ENCODE measurements at regions not wholly inside any gene's neighbourhood (a gene's known extent, or its start where the extent isn't known, plus 50 kb on each side); places are given as distances from the start of the nearest gene placed in this dataset.

DNA sequence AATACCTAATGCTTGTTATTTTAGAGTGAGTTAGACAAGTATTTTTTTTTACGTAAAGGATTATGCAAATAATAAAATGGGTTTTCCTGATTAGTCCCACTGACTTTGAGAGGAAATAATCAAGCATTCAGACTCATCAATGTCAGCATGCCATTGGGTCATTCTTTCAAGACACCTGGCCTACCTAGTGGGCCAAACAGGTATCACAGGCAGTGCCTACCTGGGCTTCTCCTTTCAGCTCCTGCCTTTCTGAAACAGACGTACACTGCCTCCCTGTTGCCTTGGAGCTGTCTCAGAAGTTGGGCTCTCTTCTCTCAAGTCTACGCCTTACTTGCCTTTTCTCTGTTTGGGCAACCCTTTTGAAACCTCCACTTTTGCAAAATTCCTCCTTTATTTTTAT lies 545.6 kb downstream of the SNAPC1 start:
- DNase-seq: no peak

GRCh38 chr14:62308316-62308715 lies 546.1 kb downstream of the SNAPC1 start:
- no peak for DNase-seq

- no peak for DNase-seq
Measured at GRCh38 chr14:62308891-62309290, 546.7 kb downstream of the SNAPC1 start.

- DNase-seq: no peak
Measured at GRCh38 chr14:62313212-62313611, 551.0 kb downstream of the SNAPC1 start.

DNA sequence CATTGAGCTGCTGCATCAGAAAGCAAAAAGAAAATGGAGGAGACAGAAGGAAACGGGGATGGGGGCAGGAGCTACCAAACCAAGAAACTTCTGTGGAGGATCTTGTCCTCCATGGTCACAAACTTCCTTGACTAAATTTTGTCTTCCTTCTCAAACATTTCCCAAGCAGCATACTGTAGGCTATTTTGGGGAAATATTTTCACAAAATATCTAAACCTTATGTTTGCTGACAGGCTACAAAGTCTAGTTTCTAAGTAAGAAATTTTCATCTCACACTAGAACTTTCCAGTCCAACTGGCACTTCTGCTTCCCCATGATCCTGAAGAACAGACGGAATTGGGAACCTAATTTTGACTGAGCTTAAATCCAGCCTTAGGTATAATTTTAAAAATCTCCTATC lies 552.0 kb downstream of the SNAPC1 start:
- no peak for DNase-seq

DNA sequence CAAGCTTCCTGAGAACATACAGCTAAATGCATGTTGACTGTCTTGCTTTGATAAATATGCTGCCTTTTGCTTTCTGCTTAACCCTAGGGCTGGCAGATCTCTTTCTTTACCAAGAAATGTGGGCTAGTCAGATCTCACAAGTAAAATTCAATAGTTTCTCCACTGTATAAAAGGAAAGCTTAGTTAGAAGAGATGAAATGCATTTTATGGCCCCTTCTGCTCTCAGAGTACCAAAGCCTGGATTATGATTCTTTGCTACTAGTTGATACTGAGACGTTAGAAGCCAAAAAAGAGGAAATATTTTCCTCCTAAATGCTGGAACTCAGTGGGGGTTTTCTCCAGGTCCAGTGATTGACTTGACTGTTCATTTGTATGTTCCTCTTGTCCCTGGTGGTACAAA lies 552.7 kb downstream of the SNAPC1 start:
- no peak for DNase-seq

DNA sequence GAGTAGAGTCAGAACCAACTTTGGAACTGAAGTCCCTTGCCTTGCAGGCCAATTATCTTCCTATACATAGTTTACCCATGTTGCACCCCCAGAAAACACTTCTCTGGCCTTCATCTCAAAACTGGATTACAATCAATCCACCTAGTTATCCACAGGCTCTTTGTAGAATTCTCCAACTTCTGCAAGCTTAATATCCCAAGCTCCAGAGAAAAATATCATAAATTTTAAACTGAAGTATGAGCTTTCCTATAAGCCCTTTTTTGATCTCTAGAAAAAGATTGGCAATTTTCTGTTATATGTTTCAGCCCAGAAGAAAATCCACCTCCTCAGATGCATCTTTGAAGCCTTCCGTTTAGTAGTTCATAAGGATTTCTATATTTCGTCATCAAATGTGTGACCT lies 553.4 kb downstream of the SNAPC1 start:
- no peak for DNase-seq

DNA sequence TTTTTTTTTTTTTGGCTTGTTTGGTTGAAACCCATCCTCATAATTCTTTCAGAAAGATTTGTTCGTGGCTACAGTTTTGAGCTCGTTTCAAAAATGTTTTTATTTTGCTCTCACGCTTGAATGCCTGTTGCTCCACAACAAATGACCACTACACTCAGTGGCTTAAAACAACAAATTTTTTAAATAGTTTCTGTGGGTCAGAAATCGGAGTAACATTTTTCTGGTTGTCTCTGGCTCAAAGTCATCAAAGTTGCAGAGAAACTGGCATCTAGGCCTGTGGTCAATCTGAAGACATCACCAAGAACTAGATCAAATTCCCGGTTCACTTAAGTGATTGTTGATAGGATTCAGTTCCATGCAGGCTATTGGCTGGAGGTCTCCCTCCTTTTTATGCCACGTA lies 560.0 kb downstream of the SNAPC1 start:
- DNase-seq: no peak

DNA sequence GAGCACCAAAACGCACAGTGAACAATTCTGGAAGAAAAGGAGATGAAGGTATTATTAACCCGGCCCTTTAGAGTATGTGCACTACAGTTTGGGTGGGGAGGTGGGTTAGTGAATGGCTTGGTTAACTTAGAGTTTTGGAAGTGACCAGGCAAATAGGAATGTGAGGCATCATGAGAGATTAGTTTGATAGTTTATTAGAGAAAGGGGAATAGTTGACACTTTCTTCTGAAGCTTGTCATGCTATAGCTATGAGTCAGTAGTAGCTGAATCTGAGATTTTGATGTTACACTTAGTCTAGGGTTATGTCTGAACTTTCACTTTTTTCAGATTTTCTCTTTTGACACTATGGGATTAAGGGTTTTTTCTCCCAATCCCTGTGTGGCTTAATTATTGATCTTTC lies 567.2 kb downstream of the SNAPC1 start:
- DNase-seq: no peak

- no peak for DNase-seq
Measured at GRCh38 chr14:62347562-62348011, 585.4 kb downstream of the SNAPC1 start.

DNA sequence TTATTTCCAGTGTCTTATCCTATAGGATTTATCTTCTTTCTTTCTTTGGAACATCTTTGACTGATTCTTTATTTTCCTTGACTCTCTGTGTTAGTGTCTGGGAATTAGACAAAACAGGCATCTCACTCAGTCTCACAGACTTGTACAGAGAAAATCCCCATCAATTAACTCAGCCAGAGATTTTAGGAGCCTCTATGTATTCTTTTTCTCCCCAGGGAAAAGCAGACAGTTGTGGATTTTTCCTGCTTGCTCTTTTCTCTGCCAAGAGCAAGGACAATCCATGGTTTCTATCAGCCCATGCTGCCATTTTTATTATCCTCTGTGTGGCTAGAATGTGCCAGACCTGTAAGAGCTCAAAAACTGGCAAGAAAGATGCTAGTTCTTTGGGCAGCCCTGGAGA lies 595.1 kb downstream of the SNAPC1 start:
- no peak for DNase-seq

GRCh38 chr14:62364161-62364560 lies 601.9 kb downstream of the SNAPC1 start:
- DNase-seq: no peak

GRCh38 chr14:62364800-62365280 lies 602.6 kb downstream of the SNAPC1 start:
- no peak for DNase-seq

DNA sequence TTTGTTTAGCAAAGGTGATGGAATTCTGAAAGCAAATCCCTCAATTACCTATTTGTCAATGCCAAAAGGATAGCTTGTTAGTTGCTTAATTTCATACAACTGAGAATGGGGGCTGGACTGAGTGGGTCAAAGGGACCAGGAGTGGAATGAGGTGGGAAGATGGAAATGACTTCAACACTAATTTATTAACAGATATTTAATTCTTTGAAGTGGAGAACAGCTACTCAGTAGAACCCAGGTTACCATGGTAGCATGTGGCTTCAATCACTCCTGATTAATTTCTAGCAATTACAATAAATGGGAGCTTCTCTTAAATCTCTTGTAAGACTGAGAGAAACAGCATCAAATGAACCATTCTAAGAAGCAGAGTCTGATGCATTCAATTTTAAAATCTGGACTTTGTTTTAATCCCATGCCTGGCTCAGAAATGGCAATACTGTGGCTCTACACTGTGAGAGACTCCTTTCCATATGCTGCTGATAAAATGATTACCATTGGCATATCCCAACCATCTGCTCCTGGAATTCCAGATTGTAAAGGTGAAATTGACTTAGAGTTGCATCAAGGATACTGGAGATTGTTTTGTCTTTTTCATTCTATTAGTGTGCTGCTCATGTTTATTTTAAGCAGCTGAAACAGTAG lies 607.8 kb downstream of the SNAPC1 start:
- no peak for DNase-seq

- no peak for DNase-seq
Measured at GRCh38 chr14:62373944-62374343, 611.7 kb downstream of the SNAPC1 start.

DNA sequence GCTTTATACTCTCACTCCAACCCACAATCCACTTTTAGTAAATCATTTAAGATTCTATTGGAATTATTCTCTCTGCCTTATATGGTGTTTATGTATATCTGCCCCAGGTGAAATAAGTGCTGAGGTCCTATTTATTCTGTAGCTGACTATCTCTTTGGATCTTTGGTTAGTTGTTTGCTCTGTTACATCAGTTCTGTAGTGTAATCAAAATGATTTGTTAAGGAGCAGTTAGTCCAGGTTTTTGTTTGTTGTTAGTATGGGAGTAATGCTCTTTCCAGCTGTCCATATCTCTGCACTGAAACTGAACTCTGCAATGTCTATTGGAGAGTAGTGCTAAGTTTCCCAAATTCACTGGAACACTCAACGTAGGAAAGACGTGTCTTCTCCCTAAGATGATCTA lies 615.8 kb downstream of the SNAPC1 start:
- no peak for DNase-seq

- DNase-seq: no peak
Measured at GRCh38 chr14:62381311-62382070, 619.3 kb downstream of the SNAPC1 start.

- no peak for DNase-seq
Measured at GRCh38 chr14:62409169-62409568, 636.1 kb downstream of the KCNH5 start.

DNA sequence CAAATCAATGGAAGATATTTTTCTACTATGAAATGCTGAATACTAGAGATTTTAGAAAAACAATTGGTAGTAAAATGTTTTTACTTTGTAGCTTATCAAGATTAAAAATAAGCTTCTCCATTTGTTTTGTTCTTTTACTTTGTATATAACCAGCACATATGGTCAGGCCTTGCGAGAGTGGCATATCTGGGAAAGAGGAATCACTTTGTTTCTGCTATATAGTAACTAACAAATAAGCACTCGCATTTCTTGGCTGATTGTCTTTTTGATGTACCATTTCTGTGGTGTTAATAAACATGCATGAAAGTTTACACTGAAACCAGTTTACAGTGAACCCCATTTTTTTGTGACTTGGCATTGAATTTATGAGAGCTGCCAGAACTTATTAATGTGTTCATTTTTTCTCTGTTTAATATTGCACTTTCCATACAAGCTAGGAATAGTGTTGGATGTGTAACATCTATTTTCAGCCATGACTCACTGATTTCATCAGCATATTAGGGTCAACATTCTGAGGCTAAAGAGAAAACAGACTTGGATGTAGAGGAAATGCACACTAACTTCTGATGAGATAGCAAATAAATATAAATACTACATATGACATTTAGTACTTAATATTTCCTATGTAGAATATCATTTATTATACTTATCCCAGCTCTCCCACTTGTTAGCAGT lies 635.5 kb downstream of the KCNH5 start:
- DNase-seq: no peak

- DNase-seq: no peak
Measured at GRCh38 chr14:62420847-62421246, 624.4 kb downstream of the KCNH5 start.

DNA sequence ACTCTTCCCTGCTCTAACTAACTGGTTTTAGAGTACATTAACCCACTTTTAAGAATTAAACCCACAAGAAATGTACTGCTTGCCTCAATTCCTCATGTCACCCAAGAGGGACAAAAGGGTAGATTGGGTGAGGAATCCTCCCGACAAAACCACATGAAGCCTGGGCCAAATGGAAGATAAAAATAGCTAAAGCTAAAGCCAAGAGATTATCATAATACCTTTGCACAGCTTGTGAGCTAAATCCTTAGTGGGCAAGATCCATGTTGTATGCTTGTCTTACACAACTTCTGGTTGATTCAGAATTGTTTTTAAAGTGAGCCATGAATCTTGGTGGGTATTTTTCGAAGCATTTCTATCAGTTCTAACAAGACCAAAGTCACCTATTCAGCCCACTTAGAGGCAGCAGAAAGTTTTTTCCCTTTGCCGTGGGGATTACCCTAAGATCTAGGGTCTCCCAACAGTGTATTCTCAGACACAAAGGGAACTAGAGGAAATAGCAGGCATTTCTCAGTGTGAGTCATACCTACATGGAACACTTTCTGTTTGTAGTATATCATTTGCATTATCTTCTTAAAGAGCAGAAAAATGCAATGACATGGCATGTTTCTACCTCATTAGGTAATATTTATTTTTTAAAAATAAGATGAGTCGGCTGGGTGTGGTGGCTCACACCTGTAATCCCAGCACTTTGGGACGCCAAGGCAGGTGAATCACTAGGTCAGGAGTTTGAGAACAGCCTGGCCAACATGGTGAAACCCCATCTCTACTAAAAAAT lies 616.6 kb downstream of the KCNH5 start:
- DNase-seq: no peak

- no peak for DNase-seq
Measured at GRCh38 chr14:62429683-62430082, 615.6 kb downstream of the KCNH5 start.

DNA sequence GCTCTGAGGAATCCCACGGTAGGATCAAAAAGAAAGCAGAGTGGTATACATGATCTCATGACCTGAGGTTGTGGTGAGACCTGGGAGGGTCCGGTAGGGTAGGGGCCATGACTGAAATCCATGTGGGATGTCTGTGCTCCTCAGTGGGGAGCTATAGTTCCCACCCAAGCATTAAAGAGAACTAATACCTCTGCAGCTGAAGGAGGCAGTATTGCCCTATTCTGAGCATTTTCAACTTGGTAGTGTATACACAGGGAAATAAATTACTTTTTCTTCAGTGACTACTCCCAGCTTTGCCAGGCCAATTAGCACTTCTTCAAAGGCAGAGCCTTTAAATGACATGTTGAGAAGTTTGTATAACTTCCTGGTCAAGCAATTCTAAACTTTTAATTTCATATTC lies 613.8 kb downstream of the KCNH5 start:
- DNase-seq: no peak

Measured in T1000 (cell line).